ENCODE measurements at regions not wholly inside any gene's neighbourhood (a gene's known extent, or its start where the extent isn't known, plus 50 kb on each side); places are given as distances from the start of the nearest gene placed in this dataset.

- TF ChIP-seq ZNF302 (CRISPR knock-in tag; IDR thresholded peaks at IDR 0.05) (no peak), CTCF (IDR thresholded peaks at IDR 0.05) (no peak), HOXA7 (CRISPR knock-in tag; IDR thresholded peaks at IDR 0.05) (no peak)
These were observed 181.6 kb downstream of the URI1 start for GRCh38 chr19:30123611-30124010.

Data from A549 (cell line).